CD4-positive, alpha-beta T cell treated with Interleukin-15 for 4 hours (primary cell): ENCODE measurements at regions not wholly inside any gene's neighbourhood (a gene's known extent, or its start where the extent isn't known, plus 50 kb on each side); places are given as distances from the start of the nearest gene placed in this dataset.

Source experiments
- DNase-seq: peaks from one replicate; pipeline ENCODE4 v3.0.0-alpha.2; 2020; ENCODE audit warnings: low spot score

GRCh38 chr5:104189909-104190308, 627.3 kb upstream of the NUDT12 start:
- DNase-seq, result no peak

- no peak for DNase-seq
Observed at GRCh38 chr5:104189031-104189430, 626.4 kb upstream of the NUDT12 start.

GRCh38 chr5:104187656-104188055, 625.1 kb upstream of the NUDT12 start:
- no peak for DNase-seq

GRCh38 chr5:104186510-104186909, 623.9 kb upstream of the NUDT12 start:
- no peak for DNase-seq

GRCh38 chr5:104186100-104186499, 623.5 kb upstream of the NUDT12 start:
- DNase-seq, result no peak

- no peak for DNase-seq
Observed at GRCh38 chr5:104184264-104184663, 621.7 kb upstream of the NUDT12 start.

DNA sequence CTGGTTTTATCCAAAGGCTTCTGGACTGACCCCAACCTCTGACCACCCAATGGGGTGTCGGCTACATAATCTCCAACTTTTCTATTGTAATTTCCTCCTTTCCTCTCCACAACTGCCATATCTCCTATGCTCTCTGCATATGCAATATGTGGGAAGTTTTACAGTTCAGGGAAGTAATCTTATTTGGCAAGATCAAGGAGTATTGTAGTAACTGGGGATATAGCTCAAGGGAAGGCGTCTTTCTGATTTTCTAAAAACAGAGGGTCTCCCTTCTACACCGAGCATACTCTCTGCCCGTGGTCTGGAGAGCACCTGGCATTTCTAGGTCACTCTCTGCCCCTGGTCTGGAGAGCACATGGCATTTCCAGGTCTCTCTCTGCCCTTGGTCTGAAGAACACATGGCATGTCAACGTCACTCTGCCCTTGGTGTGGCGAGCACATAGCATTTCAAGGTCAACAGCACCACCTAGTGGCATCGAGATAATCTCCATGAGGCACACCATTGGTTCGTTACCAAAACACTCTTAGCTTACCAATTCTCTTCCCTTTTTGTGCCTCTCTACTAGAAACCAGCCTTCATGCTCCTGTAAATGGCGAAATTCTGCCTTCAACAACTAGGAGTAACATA, 616.4 kb upstream of the NUDT12 start:
- no peak for DNase-seq

DNA sequence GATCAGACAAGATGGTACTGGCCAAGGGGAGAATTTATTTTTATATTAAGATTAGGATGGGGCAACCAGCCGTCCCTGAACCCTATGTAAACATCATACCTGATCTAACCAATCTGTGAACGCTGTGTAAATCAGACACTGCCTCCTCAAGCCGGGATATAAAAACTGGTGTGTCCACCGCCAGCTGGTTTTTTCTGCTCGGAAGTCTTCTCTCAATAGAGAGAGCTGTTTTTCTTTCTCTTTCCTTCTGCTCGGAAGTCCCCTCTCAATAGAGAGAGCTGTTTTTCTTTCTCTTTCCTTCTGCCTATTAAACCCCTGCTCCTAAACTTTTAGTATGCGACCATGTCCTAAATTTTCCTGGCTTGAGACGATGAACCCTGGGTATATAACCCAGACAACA, 615.5 kb upstream of the NUDT12 start:
- DNase-seq, result no peak

GRCh38 chr5:104177651-104178050, 615.1 kb upstream of the NUDT12 start:
- DNase-seq, result no peak

GRCh38 chr5:104172976-104173375, 610.4 kb upstream of the NUDT12 start:
- no peak for DNase-seq

DNA sequence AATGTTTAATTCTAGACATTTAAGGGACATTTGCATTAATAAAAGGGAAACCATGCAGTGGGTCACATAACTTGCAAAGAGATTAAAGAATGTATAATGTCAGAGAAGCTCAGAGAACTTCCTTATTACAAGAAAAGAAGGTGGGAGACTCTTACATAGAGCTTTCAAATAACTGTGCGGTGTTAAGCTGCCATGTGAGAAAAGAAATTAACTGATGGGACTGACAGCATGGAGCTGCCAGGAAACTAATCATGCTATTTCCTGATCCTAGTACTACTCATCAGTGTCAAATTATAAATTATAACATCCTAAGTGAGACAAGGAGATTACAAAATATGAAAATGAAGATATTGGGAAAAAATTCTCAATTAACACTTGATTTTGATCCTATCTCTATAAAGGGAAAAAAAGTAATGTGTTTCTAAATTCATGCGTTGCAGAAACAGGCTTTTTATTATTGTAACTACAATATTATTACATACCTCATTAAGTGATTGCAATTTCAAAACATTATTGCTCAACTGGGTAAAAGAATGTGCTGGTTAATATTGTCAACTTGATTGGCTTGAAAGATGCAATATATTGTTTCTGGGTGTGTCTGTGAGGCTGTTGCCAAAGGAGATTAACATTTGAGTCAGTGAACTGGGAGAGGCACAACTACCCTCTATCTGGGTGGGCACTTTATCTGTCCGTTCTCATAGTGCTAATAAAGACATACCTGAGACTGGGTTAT, 609.5 kb upstream of the NUDT12 start:
- no peak for DNase-seq

- DNase-seq, result no peak
Observed at GRCh38 chr5:104170926-104171325, 608.3 kb upstream of the NUDT12 start.

DNA sequence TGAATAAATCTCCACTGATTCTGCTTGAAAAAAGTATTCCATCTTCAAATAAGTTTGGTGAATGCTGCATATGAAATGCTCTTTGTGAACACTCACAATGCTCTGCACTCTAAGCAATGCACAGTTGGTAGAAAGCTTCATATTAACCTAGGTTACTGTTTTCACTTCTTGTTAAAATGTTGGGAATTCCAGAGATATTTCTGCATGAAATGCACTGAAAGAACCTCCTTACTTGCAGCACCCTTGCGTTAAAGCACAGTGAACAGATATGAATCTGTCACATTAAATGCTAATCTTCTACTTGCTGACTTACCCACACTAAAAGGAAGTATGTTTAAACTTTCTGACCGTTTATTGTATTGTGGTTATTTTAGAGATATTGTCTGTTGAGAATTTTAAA, 584.1 kb upstream of the NUDT12 start:
- DNase-seq, result no peak

DNA sequence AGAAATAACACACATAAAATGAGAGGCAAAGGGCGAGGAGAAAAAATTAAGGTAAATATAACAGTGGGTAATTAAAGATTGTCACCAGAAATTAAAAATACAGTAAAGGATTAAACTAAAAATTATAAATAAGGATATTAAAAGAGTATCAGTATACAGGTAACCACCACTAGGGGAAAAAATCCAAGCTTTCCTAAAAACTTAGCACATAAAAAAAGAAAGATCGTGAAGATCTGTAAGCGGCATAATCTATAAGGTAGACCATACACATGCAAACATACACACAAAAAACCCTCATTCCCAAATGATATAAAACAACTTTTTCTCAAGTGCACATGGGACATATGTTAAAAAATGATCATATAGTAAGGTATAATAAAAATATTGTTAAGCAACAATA, 577.3 kb upstream of the NUDT12 start:
- DNase-seq, result no peak

DNA sequence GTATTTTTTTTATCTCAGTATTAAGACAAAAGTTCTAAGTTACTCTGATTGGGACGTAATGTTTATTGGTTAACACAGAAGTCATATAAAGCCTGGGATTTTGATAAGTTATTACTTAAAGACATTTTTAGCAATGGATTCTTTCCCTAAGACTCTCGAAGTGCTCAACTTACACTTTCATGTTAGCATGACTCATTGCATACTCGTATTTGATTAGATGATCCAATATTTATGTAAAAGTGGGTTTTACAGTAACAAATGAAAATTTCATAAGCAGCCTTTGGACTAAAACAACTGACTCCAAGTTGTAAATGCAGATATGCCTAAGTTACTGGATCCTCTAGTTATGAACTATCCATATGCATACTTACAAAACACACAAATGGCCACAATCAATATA, 567.7 kb upstream of the NUDT12 start:
- DNase-seq, result no peak

- DNase-seq, result no peak
Observed at GRCh38 chr5:104128348-104128747, 565.8 kb upstream of the NUDT12 start.

DNA sequence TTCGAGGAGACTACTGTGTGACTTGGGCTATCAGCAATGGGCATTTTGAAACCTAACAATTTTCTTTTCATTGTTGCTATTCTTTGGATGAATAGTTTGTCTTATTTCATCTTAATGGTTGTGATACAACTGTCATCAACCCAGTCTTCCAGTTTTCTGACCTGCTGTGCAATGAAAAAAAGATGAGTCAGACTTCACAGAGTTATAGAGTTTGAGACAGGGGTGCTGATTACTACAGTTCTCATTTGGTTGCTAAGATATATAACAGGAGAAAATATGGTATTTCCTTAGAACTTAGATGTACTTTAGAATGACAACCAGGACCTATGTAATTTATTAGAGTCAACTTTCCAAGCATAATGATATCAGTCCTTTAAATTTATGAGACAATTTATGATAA, 564.4 kb upstream of the NUDT12 start:
- DNase-seq, result no peak

- no peak for DNase-seq
Observed at GRCh38 chr5:104119529-104119928, 556.9 kb upstream of the NUDT12 start.

GRCh38 chr5:104111632-104112031, 549.0 kb upstream of the NUDT12 start:
- DNase-seq, result no peak

DNA sequence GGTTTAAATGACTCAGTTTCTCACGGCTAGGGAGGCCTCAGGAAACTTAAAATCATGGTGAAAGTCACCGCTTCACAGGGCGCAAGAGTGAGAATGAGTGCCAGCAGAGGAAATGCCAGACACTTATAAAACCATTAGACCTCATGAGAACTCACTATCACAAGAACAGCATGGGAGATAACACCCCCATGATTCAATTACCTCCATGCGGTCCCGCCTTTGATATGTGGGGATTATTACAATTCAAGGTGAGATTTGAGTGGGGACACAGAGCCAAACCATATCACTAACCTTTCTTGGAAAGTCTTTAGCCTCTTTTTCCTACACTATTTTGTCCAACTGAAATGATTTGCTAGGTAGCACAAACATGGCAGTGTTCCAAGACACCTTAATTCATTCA, 533.9 kb upstream of the NUDT12 start:
- no peak for DNase-seq

- no peak for DNase-seq
Observed at GRCh38 chr5:104095527-104095926, 532.9 kb upstream of the NUDT12 start.

DNA sequence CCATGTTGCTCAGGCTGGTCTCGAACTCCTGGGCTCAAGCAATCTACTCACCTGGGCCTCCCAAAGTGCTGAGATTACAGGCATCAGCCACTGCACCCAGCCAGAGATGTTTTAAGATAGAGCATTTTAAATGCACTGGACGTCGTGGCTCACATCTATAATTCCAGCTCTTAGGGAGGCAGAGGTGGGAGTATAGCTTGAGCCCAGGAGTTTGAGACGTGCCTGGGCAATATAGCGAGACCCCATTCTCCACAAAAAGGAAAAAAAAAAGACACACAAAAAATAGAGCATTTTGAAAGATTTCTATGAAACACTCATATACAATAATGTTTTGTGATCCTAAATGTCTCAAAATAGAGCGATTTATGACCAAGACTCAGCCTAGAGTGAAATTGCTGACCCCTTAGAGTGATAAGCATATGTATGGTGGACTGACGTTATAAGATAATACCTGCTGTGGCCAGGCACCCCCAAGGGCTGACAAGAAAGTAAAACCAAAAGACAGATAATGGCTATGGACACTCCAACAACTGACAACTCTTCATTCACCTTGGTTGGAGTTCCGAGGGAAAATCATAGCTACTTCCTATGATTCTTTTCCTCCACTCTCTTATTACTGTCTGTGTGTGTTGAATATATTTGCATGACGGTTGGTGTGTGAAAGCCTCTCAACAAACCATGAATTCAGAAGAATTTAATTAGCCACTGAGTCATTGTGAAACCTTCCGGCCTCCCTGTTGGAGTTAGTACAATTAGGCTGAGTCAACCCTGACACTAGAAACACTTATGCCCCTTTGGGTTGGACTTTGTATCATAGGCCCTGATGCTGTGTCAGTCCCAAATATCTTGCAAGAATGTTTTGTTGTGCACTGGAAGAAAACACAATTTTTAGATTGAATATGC, 526.5 kb upstream of the NUDT12 start:
- no peak for DNase-seq

DNA sequence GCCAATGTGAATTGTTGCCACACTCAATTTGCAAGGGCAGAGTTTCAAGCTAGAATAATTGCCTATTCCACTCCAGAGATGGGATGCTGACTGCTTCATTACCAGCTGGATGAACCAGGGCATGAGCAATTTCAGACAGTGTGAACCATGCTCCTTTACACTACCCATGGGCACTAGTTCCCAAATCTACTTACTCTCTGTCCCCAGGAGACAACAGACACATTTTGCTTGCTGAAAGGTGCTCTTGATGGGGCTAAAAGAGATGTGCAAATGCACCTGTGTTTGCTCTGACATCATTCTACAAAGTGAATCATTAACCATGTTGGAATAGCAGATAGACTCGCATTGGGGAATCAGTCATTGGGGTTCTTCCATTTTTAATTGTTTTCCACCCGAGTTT, 522.3 kb upstream of the NUDT12 start:
- DNase-seq, result no peak
